ENCODE measurements at regions not wholly inside any gene's neighbourhood (a gene's known extent, or its start where the extent isn't known, plus 50 kb on each side); places are given as distances from the start of the nearest gene placed in this dataset.

DNA sequence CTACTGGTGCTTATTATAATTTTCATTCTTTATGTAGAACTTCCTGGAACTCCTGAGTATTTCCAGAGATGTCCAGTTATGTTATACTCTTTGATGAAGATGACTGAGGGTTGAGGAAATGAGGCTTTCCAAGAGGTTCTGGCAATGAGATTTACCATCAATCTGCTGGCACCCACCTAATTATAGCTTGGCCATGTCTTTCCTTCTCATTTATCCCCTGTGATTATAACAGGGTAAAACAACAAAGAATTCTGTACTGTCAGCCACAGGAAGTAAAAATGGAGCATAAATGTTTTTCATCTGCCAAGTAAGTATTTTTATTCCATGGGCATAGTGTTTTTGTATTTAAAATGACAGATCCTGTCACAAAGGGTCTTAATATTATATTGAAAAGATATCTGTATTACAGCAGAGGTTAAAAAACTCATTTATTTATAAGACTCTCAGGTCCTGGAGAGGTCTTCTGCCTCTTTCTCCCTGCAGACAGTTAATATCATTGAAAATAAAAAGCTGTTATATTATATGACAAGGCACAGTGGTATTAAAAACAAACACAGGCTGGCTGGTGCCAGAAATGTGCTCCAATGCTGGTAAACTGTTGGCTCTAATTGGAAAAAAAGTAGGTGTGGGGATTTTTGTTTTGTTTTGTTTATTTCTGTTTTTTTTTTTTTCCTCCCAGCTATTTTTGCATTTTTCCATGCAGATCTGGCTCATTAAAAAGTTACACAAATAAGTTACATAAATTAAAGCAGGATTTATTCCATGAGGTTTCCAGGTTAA, 1764.1 kb upstream of the CELF4 start:
- ChIA-PET POLR2A (no interaction called here), CTCF (interaction anchor here (2.4 kb wide), 1 partner anchor 17 kb away, joined by 6 read pairs; no protein-coding TSS in a partner anchor)
- Histone ChIP-seq H3K36me3 (ENCODE audit: control insufficient read depth in 4 of 4, insufficient read depth in 4 of 4, low read length in 3 of 4) (no peaks in the 10 kb centered on the region), H3K27ac (ENCODE audit: insufficient read depth in 1 of 2, low read depth in 1 of 2, low read length in 2 of 2, poor library complexity in 1 of 2, severe bottlenecking in 2 of 2) (no peak overlapping the region), H3K27me3 (replicated peaks in 2 of 5; ENCODE audit: control insufficient read depth in 4 of 5, insufficient read depth in 5 of 5, low read length in 4 of 5) (no peaks in the 10 kb centered on the region), H3K4me1 (ENCODE audit: control extremely low read depth in 1 of 4, control insufficient read depth in 4 of 4, insufficient read depth in 4 of 4, low read length in 3 of 4) (peaks cover 0 to 6% (median 2%) of the 10 kb centered on the region in 4 experiments), H3K9me3 (ENCODE audit: control extremely low read depth in 1 of 5, control insufficient read depth in 4 of 5, insufficient read depth in 2 of 5, low read depth in 1 of 5, low read length in 4 of 5) (no peaks in the 10 kb centered on the region), H3K4me3 (ENCODE audit: control insufficient read depth in 1 of 7, extremely low read depth in 1 of 7, insufficient read depth in 4 of 7, low read depth in 2 of 7, low read length in 6 of 7) (no peak overlapping the region)
- no peak for DNase-seq

DNA sequence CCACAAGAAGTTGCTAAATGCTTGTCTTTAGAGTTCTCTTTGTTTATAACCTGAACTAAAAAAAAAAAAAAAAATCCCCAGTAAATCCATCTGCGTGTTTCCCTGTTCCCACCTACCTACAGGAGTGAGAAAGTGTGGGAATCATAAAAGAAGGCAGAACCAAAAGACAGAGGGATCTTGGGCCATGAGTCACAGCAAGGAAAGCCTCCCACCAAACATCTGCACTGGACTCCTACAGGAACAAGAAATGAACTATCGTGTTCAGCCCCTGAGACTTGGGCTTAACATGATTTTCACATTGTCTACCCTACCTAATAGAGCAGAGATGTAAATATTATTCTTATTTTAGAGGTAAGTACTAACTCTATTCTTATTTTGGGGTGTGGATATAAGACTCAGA, 1761.2 kb upstream of the CELF4 start:
- H3K4me3 ChIP-seq (ENCODE audit: control insufficient read depth in 1 of 7, extremely low read depth in 1 of 7, insufficient read depth in 4 of 7, low read depth in 2 of 7, low read length in 6 of 7) = no peak overlapping the region
- H3K27me3 ChIP-seq (replicated peaks in 2 of 5; ENCODE audit: control insufficient read depth in 4 of 5, insufficient read depth in 5 of 5, low read length in 4 of 5) = no peaks in the 10 kb centered on the region
- no peaks in the 10 kb centered on the region for H3K4me1 ChIP-seq (ENCODE audit: control extremely low read depth in 1 of 4, control insufficient read depth in 4 of 4, insufficient read depth in 4 of 4, low read length in 3 of 4)
- WGBS (ENCODE audit: insufficient coverage) = no CpG with 5 or more reads among the region's 2 CpGs
- DNase-seq = no peak
- no peak overlapping the region for H3K27ac ChIP-seq (ENCODE audit: insufficient read depth in 1 of 2, low read depth in 1 of 2, low read length in 2 of 2, poor library complexity in 1 of 2, severe bottlenecking in 2 of 2)
- ChIA-PET CTCF (no interaction called here), POLR2A (no interaction called here)
- H3K36me3 ChIP-seq (ENCODE audit: control insufficient read depth in 4 of 4, insufficient read depth in 4 of 4, low read length in 3 of 4) = no peaks in the 10 kb centered on the region
- no peaks in the 10 kb centered on the region for H3K9me3 ChIP-seq (ENCODE audit: control extremely low read depth in 1 of 5, control insufficient read depth in 4 of 5, insufficient read depth in 2 of 5, low read depth in 1 of 5, low read length in 4 of 5)

DNA sequence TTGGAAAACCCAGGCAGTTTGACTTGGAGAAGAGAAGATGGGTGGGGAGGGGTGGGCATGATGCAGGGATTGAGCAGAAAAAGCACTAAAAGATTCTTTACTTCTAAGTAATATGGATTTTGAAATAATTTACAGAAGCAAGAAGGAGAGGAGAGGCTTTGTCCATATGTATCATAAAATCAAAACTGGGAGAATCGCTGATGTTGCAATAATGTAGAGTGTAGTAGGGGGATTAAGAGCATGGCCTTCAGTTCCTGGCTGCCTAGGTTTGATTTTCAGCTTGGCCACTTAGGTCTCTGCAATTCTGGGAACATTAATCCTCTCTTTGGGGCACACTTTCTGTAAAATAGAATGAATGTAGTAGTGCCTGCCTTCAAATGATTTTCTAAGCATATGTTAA, 1760.4 kb upstream of the CELF4 start:
- no CpG with 5 or more reads among the region's 1 CpG for WGBS (ENCODE audit: insufficient coverage)
- no peak for DNase-seq
- Histone ChIP-seq H3K9me3 (ENCODE audit: control extremely low read depth in 1 of 5, control insufficient read depth in 4 of 5, insufficient read depth in 2 of 5, low read depth in 1 of 5, low read length in 4 of 5) (no peaks in the 10 kb centered on the region), H3K36me3 (ENCODE audit: control insufficient read depth in 4 of 4, insufficient read depth in 4 of 4, low read length in 3 of 4) (no peaks in the 10 kb centered on the region), H3K27ac (ENCODE audit: insufficient read depth in 1 of 2, low read depth in 1 of 2, low read length in 2 of 2, poor library complexity in 1 of 2, severe bottlenecking in 2 of 2) (no peak overlapping the region), H3K4me3 (ENCODE audit: control insufficient read depth in 1 of 7, extremely low read depth in 1 of 7, insufficient read depth in 4 of 7, low read depth in 2 of 7, low read length in 6 of 7) (no peak overlapping the region), H3K4me1 (ENCODE audit: control extremely low read depth in 1 of 4, control insufficient read depth in 4 of 4, insufficient read depth in 4 of 4, low read length in 3 of 4) (no peaks in the 10 kb centered on the region), H3K27me3 (replicated peaks in 2 of 5; ENCODE audit: control insufficient read depth in 4 of 5, insufficient read depth in 5 of 5, low read length in 4 of 5) (no peaks in the 10 kb centered on the region)
- CTCF ChIA-PET = no interaction called here
- POLR2A ChIA-PET = no interaction called here

DNA sequence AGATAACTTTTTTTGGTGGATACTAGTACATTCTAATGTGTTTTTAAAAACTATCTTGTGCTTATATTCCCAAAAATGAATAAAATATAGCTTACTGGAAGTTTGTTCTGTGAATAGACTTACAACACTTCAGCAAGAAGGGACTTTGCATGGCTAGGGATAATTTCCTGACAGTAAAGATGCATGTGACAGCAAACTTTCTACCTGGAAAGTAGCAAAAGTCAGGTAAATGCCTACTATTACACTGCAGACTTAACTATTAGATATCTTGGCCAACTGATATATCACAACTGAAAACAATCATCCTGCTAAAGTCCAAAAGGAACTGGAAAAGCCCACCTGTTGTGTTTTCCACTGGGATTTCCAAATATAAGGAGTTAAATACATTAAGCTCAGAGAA, 1753.5 kb upstream of the CELF4 start:
- Histone ChIP-seq H3K27ac (ENCODE audit: insufficient read depth in 1 of 2, low read depth in 1 of 2, low read length in 2 of 2, poor library complexity in 1 of 2, severe bottlenecking in 2 of 2) (no peak overlapping the region), H3K9me3 (ENCODE audit: control extremely low read depth in 1 of 5, control insufficient read depth in 4 of 5, insufficient read depth in 2 of 5, low read depth in 1 of 5, low read length in 4 of 5) (no peaks in the 10 kb centered on the region), H3K27me3 (replicated peaks in 2 of 5; ENCODE audit: control insufficient read depth in 4 of 5, insufficient read depth in 5 of 5, low read length in 4 of 5) (no peaks in the 10 kb centered on the region), H3K4me3 (ENCODE audit: control insufficient read depth in 1 of 7, extremely low read depth in 1 of 7, insufficient read depth in 4 of 7, low read depth in 2 of 7, low read length in 6 of 7) (no peak overlapping the region), H3K36me3 (ENCODE audit: control insufficient read depth in 4 of 4, insufficient read depth in 4 of 4, low read length in 3 of 4) (no peaks in the 10 kb centered on the region), H3K4me1 (ENCODE audit: control extremely low read depth in 1 of 4, control insufficient read depth in 4 of 4, insufficient read depth in 4 of 4, low read length in 3 of 4) (peaks cover 2 to 10% (median 7%) of the 10 kb centered on the region in 4 experiments)
- CTCF ChIA-PET = no interaction called here
- DNase-seq = no peak
- POLR2A ChIA-PET = no interaction called here

DNA sequence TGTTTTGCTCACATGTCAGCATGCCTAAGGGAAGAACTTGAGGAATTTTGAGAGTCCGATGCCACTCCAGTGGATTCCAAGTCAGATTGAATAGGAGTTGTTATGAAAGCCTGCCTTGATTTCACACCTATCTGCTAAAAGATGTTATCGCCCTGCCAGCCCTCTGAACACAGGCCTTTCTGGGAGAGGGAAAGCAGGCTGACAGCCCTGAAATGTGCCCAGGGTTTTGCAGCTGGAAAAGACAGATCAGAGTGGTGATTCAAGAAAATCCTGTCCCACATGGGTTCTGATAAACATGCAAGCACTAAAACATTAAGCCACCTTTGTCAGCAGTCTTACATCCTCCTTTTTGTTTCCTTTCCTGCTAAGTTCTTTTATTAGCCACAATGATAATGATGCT, 1752.9 kb upstream of the CELF4 start:
- Histone ChIP-seq H3K27me3 (replicated peaks in 2 of 5; ENCODE audit: control insufficient read depth in 4 of 5, insufficient read depth in 5 of 5, low read length in 4 of 5) (no peaks in the 10 kb centered on the region), H3K9me3 (ENCODE audit: control extremely low read depth in 1 of 5, control insufficient read depth in 4 of 5, insufficient read depth in 2 of 5, low read depth in 1 of 5, low read length in 4 of 5) (no peaks in the 10 kb centered on the region), H3K4me1 (ENCODE audit: control extremely low read depth in 1 of 4, control insufficient read depth in 4 of 4, insufficient read depth in 4 of 4, low read length in 3 of 4) (peaks cover 6 to 17% (median 13%) of the 10 kb centered on the region in 4 experiments), H3K4me3 (ENCODE audit: control insufficient read depth in 1 of 7, extremely low read depth in 1 of 7, insufficient read depth in 4 of 7, low read depth in 2 of 7, low read length in 6 of 7) (no peak overlapping the region), H3K27ac (ENCODE audit: insufficient read depth in 1 of 2, low read depth in 1 of 2, low read length in 2 of 2, poor library complexity in 1 of 2, severe bottlenecking in 2 of 2) (no peak overlapping the region), H3K36me3 (ENCODE audit: control insufficient read depth in 4 of 4, insufficient read depth in 4 of 4, low read length in 3 of 4) (no peaks in the 10 kb centered on the region)
- ChIA-PET CTCF (no interaction called here), POLR2A (no interaction called here)
- 100% methylated on average over 1 of the region's 2 CpGs for WGBS (ENCODE audit: insufficient coverage)
- no peak for DNase-seq

DNA sequence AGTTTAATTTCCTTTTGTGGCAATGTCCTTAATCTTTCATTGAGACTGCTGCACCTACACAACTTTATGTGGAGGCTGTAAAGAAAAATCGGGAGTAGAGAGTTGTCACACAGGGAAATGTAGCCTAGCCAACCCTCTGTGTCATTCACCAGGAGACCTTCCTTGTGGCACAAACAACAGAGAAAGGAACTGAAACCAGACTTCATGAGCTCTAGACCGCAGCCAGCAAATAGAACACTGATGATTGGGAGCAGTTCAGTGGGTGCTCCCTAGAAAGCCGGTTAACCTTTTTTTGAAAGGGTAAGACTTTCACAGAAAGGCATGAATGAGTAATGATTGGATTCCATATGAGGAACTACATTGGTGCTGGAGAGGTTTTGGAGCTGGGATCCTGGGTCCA, 1752.4 kb upstream of the CELF4 start:
- ChIA-PET CTCF (no interaction called here), POLR2A (no interaction called here)
- no peaks in the 10 kb centered on the region for H3K9me3 ChIP-seq (ENCODE audit: control extremely low read depth in 1 of 5, control insufficient read depth in 4 of 5, insufficient read depth in 2 of 5, low read depth in 1 of 5, low read length in 4 of 5)
- no peak overlapping the region for H3K27ac ChIP-seq (ENCODE audit: insufficient read depth in 1 of 2, low read depth in 1 of 2, low read length in 2 of 2, poor library complexity in 1 of 2, severe bottlenecking in 2 of 2)
- no peaks in the 10 kb centered on the region for H3K27me3 ChIP-seq (replicated peaks in 2 of 5; ENCODE audit: control insufficient read depth in 4 of 5, insufficient read depth in 5 of 5, low read length in 4 of 5)
- 57% methylated on average over 3 of the region's 3 CpGs for WGBS (ENCODE audit: insufficient coverage)
- H3K4me1 ChIP-seq (ENCODE audit: control extremely low read depth in 1 of 4, control insufficient read depth in 4 of 4, insufficient read depth in 4 of 4, low read length in 3 of 4) = peaks cover 6 to 22% (median 16%) of the 10 kb centered on the region in 4 experiments
- peak overlapping the region in 2 of 7 experiments; percentile 48 to 60 for H3K4me3 ChIP-seq (ENCODE audit: control insufficient read depth in 1 of 7, extremely low read depth in 1 of 7, insufficient read depth in 4 of 7, low read depth in 2 of 7, low read length in 6 of 7)
- H3K36me3 ChIP-seq (ENCODE audit: control insufficient read depth in 4 of 4, insufficient read depth in 4 of 4, low read length in 3 of 4) = no peaks in the 10 kb centered on the region
- peak in 2 of 3 donors; percentile 34 to 53 for DNase-seq

DNA sequence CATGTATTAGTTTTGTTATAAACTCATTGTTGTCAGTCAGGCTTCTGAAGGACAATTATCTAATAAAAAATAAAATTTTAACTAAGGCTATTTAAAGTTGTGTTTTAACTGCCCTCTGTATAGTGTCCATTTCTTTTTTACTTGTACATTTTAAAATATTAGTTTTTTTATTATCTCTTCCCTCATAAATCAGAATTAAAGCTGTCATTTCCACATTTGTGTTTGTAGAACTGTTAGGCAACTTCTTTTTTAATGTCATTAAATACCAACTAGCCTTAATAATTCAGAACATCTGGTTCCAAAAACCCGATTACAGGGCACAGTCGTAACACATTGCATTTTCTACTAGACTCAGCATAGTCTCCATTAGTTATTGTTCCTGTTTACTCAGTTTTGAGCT, 1749.0 kb upstream of the CELF4 start:
- Histone ChIP-seq H3K4me1 (ENCODE audit: control extremely low read depth in 1 of 4, control insufficient read depth in 4 of 4, insufficient read depth in 4 of 4, low read length in 3 of 4) (peaks cover 6 to 30% (median 17%) of the 10 kb centered on the region in 4 experiments), H3K9me3 (ENCODE audit: control extremely low read depth in 1 of 5, control insufficient read depth in 4 of 5, insufficient read depth in 2 of 5, low read depth in 1 of 5, low read length in 4 of 5) (peaks cover 0 to 2% (median under 1%) of the 10 kb centered on the region in 5 experiments), H3K27ac (ENCODE audit: insufficient read depth in 1 of 2, low read depth in 1 of 2, low read length in 2 of 2, poor library complexity in 1 of 2, severe bottlenecking in 2 of 2) (no peak overlapping the region), H3K36me3 (ENCODE audit: control insufficient read depth in 4 of 4, insufficient read depth in 4 of 4, low read length in 3 of 4) (no peaks in the 10 kb centered on the region), H3K4me3 (ENCODE audit: control insufficient read depth in 1 of 7, extremely low read depth in 1 of 7, insufficient read depth in 4 of 7, low read depth in 2 of 7, low read length in 6 of 7) (peak overlapping the region in 2 of 7 experiments; percentile 41 to 63), H3K27me3 (replicated peaks in 2 of 5; ENCODE audit: control insufficient read depth in 4 of 5, insufficient read depth in 5 of 5, low read length in 4 of 5) (no peaks in the 10 kb centered on the region)
- DNase-seq = no peak
- CTCF ChIA-PET = no interaction called here
- 81% methylated on average over 2 of the region's 2 CpGs for WGBS (ENCODE audit: insufficient coverage)
- POLR2A ChIA-PET = no interaction called here
